GM19238 (cell line): ENCODE measurements at regions not wholly inside any gene's neighbourhood (a gene's known extent, or its start where the extent isn't known, plus 50 kb on each side); places are given as distances from the start of the nearest gene placed in this dataset.

Experiments used
- DNase-seq: peaks from one replicate; pipeline ENCODE4 v3.0.0; 2011; ENCODE audit warnings: low spot score; ENCODE audit not compliant: insufficient read length

DNA sequence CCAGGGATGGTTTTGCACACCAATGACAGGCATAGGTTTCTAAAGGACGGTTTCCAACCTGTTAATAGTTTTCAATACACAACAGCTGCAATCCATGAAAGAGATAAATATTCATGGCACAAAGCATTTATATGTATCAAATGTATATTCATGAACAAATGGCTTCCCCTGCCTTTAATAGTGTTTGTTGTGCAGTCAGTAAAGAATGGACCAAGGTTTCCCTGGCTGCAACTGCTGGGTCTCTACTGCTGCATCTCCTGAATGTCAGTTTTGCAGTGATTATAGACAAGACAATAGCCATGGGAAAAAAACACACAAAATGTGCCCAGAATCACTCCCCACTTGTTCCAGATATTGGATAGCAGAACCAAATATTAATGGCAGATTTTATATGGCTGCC lies 284.1 kb downstream of the BTG1 start:
- no peak for DNase-seq

DNA sequence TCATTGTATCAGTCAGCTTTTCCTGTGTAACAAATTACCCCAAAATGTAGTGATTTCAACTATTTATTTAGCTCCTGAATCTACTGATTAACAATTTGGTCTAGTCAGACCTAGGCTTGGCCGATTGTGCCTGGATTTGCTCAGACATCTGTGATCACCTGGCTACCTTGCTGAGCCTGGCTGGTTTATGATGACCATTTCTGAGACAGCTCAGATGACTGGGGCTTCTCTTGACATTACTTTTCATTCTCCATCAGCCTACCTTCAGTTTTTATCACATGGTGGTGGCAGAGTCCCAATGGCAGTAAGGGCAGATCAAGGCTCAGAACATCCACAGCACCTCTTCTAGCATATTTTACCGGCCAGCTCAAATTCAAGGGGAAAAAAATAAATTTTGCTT lies 286.3 kb downstream of the BTG1 start:
- DNase-seq, result no peak

DNA sequence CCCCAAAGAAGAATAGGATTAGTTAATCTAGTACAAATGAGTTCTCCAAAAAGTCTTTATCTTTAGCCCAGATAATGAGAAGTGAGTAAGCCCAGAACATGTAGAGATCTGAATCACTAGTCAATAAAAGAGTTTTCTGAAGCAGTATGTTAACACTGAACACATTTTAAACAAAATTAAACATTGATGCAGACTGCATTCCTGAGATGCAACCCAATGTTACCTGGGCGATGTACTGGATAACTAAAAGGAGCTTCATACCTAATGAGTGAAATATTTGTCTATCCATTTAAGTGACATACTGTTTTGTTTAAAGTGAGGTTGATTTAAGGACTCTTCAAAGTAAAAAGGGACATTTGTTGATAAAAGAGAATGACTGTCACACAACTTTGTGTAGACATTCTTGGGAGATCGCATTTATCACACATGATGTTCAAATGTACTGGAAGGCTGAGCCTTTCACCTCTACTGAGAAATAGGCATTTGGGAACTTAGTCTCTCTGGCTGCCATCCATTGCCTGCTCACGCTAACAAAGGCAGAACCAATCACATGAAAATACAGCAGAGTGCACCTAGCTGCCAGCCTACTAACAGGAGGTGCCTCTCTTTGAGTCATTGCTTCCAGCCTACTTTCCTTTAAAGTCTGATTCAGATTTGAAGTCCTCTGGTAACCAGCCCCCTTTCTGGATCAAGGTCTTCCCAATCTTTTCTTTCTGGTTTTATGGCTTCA lies 287.7 kb downstream of the BTG1 start:
- no peak for DNase-seq

DNA sequence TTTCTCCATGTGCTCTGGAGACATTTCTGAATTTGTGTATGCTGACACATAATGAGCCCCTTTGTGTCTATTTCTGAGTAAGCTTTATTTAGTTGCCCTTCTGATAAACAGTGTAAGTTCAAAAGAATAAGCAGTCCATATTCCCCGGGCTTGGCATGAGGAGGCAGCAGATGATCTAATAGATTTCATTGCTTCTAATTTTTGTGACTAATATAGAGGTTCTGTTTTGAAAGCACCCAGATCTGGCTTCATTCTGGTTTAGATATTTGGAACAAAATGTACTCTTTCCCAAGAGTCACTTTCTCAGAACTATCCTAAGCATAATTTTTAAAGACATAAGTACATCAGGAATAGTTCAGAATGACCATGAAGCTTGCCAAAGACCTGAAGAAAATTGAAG lies 290.9 kb downstream of the BTG1 start:
- DNase-seq, result no peak

DNA sequence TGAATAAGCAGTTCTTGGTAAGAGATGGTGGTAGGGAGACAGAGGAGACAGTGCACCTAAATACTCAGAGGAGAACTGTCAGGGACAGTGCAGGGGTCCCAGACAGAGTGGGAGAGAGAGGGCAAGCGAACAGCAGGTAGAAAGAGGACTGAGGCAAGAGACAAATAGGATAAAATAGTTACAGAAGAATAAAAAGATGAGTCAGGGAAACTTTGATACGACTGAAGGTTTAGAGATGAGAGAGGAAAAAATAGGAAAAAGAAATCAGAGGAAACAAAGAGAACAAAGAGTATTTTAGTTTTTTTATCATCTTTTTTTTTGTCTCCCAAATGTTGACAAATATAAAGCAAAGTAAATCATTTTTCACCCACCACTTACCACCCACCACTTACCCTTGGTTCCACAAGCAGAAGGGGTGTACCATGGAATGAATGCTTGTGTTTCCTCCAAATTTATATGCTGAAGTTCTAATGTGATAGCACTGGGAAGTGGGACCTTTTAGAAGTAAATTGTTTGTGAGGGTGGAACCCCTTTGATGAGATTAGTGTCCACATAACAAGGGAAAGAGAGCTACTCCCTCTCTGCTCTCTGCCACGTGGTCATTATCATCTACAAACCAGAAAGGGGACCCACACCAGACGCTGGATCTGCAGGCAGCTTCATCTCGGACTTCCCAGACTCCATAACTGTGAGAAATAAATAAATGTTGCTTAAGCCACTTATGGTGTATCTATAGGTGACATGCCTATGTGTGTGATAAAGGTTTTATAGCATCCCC lies 292.1 kb downstream of the BTG1 start:
- no peak for DNase-seq

DNA sequence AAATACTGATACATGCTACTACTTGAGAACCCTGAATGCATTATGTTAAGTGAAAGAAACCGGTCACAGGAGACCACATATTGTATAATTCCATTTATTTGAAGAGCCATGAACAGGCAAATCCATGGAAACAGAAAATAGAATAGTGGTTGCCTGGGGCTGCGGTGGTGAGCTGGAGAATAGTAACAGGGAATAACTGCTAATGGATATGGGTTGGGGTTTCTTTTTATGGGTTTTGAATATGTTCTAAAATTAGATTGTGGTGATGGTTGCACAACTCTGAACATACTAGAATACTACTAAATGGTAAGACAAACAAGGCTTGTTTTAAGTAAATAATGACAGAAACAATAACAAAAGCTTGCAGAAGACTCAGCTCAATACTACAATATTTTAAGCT lies 293.0 kb downstream of the BTG1 start:
- no peak for DNase-seq

DNA sequence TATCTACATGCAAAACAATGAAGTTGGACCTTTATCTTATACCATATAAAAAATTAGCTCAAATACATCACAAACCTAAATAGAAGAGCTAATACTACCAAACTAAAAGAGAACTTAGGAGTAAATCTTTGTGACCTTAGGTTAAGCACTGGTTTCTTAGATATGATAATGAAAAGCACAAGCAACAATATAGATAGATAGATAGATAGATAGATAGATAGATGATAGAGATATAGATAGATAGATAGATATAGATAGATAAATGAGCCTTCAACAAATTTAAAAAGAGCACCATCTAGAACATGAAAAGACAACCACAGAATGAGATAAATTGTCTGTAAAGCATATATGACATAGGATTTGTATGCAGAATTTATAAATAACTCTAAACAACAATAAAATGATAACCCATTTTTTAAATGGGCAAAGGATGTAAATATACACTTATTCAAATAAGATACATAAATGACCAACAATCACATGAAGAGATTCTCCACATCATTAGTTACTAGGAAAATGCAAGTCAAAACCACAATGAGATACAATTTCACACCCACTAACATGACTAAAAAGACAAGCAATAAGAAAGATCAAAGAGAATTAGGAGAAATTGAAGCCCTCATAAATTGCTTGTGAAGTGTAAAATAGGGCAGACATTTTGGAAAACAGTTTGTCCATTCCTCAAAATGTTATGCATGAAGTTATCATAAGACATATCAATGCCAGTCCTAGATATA lies 293.7 kb downstream of the BTG1 start:
- no peak for DNase-seq

DNA sequence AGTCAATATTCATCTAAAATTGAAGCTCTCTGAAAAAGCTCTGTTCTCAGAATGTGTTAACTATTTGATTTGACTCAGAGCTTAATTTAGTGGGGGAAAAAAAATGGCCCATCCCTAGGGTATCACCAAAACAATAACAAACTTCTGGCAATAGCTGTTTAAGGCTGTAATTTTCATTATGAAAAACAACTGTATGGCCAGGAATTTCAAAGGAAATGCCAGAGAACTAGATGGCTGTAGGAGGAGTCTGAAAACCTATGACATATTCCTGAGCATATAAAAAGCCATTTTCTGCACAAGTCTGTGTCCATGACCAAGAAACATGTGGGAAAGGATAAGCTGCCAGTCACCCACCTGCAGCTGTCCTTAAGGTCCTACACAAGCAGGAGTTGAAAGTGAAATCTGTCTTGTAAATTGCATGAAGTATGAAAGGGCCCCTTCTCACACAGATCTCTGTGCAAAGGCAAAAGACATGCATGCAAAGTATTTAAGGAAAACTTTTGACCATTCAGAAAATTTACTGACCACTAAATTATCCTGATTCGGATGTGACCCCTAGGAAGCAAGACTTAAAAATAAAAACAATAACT lies 299.1 kb downstream of the BTG1 start:
- DNase-seq, result no peak

DNA sequence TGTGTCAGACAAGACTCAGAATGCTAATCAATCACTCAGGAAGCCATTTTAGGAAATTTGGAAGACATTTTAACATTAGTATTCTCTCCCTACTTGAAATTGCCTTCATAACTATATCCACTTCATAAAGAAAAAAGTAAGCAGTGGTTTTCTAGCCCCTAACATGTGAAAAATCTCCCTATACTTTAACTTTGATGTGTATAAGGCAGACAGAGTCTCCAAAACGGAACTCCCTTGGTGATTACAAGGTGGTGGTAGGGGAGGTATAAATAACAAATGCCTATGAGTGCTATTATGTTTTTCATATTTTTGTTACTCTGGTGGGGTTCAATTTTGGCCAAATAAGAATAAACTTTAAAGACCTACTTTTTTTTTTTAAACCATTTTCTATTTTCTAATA lies 300.3 kb downstream of the BTG1 start:
- DNase-seq, result no peak

DNA sequence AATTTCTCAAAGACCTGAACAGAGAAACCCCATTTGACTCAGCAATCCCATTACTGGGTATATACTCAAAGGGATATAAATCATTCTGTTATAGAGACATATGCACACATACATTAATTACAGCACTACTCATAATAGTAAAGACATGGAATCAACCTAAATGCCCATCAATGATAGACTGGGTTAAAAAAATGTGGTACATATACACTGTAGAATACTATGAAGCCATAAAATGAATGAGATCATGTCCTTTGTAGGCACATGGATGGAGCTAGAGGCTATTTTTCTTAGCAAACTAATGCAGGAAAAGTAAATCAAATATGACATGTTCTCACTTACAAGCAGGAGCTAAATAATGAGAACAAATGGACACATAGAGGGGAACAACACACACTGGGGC lies 303.8 kb downstream of the BTG1 start:
- DNase-seq, result no peak

DNA sequence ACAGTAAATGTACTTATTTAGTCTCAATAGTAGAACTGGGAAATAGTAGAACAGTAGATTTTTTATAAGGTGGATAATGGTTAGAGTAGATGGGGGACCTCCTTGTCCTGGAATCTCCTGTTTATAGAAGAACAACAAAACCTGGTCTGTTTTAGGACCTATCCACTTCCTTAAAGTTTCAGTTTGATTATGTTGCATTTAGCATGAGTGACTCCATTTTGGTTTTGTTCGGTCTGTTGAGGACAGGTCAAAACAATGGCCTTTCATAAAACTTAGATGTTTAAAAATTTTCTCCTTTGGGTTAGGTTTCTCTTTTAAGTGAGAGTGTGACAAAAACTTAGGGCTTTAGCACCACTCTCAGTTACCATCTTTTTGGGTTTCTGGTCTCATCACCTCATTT lies 308.9 kb downstream of the BTG1 start:
- no peak for DNase-seq

DNA sequence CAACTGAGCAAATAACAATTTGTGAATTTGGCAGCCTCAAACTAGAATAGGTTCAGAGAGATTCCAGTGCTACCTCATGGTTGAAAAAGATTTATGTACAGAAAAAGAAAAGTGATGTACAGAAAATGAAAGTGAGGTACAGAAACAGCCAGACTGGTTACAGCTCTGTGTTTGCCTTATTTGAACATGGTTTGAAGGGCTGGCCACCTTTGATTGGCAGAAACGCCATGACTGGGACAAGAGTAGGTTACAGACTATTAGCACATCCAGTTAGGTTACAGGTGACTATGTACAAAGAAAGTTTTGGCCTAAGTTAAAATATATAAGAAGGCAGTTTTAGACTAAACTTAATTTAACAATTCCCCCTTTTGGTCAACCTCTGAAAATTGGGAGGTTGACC lies 309.4 kb downstream of the BTG1 start:
- DNase-seq, result no peak

DNA sequence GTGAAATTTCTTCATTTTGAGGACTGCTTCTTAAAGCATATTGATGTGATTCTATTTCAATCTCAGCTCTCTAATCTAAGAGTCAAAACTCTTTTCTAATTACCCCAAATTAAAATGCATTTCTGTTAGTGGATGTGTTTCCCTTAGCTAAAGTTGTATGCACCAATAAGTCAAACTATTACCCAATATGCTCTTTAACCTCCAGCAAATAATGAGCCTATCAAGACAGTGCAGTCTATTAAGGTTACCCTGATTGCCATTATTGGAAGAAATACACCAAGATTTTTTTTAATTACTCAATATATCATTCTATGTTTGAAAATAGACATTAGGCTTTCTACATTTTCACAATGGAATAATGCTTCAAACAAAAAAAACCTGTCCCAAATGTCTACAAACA lies 310.0 kb downstream of the BTG1 start:
- no peak for DNase-seq

DNA sequence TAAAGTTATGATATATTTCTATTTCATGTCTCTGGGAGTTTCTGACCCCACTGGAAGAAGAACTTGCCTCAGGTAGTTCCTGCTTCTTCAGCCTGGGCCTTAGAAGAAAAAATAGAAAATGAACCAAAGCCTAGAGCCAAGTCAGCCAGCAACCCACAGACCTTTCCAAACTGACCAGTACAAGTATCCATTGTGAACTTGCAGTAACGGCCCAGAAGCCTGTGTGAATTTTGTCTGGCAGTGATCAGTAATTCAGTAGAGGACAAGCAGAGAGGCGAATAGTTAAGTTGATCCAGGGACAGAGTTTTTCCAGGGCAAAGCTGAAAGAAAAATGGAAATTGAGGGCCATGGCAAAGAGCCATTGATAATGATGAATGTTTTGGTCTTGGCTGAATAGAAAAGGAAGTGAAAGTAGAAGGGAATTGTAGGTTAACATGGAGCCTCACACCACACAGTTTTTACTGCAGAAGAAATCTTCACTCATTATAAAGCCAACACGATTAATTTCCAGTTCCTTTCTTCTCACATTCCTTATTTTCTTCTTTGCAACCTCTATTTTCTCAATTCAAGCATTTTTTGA lies 311.8 kb downstream of the BTG1 start:
- DNase-seq, result no peak

DNA sequence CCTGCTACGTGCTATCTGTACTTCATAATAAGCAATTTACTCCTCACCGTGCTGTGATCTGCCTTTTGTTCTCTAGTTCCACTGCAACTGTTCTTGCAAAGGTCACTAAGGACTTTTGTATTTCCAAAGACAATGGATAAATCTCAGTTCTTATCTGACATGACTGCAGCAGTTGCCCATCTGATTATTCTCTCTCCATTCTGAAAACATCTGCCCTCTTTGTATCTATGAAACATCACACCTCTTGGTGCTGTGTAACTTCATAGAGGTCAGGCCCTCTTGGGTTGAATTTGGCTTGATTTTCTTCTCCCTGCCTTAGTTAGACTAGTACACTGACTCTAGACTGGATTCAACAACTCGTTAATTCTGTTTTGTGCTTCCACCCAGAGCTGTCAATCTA lies 319.6 kb downstream of the BTG1 start:
- DNase-seq, result no peak

DNA sequence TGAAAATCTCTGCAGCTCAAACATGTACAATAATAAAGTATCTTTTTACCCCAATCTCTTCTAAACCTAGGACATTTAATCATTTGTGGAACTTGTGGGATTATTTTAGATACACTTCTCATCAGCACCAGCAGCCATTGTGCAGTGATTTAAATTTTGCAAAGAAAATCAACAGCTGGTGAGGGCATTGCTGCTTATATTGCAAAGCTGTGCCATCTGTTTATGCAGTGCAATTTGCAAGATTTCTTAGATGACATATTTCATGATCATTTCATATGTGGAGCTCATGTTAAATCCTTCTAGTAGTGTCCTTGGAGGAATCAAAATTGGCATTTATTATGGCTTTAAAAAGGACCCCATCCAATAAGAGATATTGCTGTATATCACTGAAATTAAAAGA lies 320.7 kb downstream of the BTG1 start:
- DNase-seq, result no peak

DNA sequence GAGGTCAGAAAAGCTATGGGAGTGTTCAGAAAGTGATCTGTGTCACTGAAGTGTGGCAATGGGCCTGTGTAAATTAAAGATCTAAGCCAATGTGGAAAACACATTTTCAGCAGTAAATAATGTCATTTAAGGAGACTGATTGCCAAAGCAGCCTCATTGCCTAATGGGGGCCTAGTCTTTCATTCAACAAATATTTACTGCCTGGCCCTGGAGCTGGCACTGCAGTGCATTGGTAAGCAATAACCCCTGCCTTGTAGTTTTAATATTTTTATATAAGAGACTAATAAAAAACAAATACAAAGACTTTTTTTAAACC lies 326.6 kb downstream of the BTG1 start:
- DNase-seq, result no peak

DNA sequence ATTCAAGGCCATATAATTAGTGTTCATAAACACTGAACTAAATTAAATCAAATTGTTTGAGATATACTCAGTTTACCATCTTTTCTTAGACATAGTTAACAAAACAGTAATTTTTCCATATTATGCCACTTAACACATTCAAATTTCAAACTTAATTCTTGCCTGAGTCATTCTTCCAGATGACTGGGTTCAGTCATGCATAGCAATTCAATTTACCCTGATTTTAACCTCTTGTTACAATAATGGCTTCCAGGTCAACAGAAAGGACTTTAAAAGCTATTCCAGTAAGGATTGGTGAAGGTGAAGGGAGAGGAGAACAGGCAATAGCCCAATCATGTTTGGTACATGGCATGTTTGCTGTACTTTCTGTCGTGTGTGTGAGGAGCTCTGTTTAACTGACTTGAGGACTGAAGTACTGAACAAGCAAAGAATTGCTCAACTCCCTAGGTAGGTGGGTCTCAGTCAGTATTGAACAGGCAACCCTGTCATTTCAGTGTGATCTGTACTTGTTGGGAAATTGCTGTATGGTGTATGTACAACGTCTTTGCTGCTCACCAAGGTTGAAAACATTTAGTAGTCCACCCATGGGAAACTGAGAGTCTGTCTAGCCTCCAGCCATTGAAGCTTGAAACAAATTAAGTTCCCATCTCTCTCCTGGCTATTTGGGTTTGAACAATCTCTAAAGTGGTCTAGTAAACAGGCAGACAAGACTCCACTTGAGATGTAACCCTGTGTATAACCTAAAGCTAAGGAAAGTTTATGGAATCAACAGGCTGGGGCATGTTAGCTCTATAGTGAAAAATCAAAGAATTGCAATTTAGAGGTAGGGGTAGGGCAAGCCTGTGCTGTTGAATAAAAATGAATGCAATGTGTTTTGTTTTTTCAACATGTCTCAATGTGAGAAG lies 327.2 kb downstream of the BTG1 start:
- DNase-seq, result no peak

DNA sequence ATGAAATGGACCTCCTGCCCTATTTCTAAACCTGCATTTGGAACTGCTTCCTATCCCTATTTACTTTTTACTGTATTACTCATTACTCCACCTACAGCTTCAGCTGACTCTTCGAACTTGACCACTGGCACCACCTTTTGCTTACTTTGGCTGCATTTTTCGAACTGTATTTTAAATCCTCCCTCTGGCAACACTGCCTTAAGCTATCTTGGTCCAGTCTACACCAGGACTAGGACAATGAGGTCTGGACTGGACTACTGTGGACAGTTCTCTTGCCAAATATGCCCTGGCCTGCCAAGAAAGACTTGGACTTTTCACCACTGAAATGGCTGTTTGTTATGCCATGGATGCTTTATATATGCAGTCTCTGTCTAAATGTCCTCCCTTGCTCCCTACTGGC lies 328.1 kb downstream of the BTG1 start:
- DNase-seq, result no peak

DNA sequence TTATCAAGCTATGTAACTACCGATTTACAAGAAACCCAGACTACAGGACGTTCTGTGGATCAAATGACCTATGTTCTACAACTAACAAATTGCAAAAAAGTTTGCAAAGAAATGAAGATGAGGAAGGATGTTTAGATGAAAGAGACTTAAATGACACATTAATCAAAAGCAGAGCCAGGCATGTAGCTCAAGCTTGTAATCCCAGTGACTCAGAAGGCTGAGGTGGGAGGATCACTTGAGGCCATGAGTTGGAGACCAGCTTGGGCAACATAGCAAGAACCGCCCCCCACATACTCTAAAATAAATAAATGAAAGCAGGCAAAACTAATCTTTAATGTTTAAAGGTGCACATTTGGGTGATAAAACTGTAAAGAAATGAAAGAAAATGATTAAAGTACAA lies 331.9 kb downstream of the BTG1 start:
- no peak for DNase-seq
